Prostate gland (tissue), 2 donors: ENCODE measurements at regions not wholly inside any gene's neighbourhood (a gene's known extent, or its start where the extent isn't known, plus 50 kb on each side); places are given as distances from the start of the nearest gene placed in this dataset.
"Not testable (repeated sequence)": the region's sequence is repeated elsewhere in the genome, so short reads cannot be mapped to it uniquely, and the experiment has no call there.

ENCODE experiments used
- CTCF ChIP-seq, 4 experiments: fragments of 200-600 bp in 2 of 4; fragments of 450-650 bp in 2 of 4; sonication (generic) in 2 of 4; IDR thresholded peaks; 1 replicate in 3 of 4; 2 replicates in 1 of 4; pipeline ENCODE4 v1.5.1; 2016 to 2019; ENCODE audit warnings: antibody characterized with exemption in 4 of 4, mild to moderate bottlenecking in 2 of 4, moderate library complexity in 2 of 4
- POLR2A ChIP-seq: fragments of 450-650 bp; IDR thresholded peaks from one replicate; pipeline ENCODE4 v1.6.1; 2016; ENCODE audit warnings: antibody characterized with exemption, mild to moderate bottlenecking

- TF ChIP-seq CTCF (IDR thresholded peaks at IDR 0.05); POLR2A: not testable (repeated sequence)
Measured at GRCh38 chr6:23821141-23821540, 304.9 kb upstream of the NRSN1 start.
